HCT116 (cell line): ENCODE measurements at regions not wholly inside any gene's neighbourhood (a gene's known extent, or its start where the extent isn't known, plus 50 kb on each side); places are given as distances from the start of the nearest gene placed in this dataset.

Experiments used
- ATAC-seq: fragments of 200-7000 bp; cut with Tn5 transposase; 2 replicates; pipeline ENCODE4 v1.9.1; 2020; ENCODE audit warnings: mild to moderate bottlenecking, moderate library complexity
- BruUV-seq: library from RNA; stranded (reverse); fragments of 400-500 nt; replicated peaks from 2 replicates; lab custom pipeline; 2021; lab: Mats Ljungman, UMichigan
- CTCF ChIA-PET: fragments of 300-600 bp; sonication (Branson Sonifier 250); formaldehyde crosslinking; loops from one replicate; lab custom pipeline; 2021; ENCODE audit warnings: antibody characterized with exemption; lab: Charles Lee
- POLR2A ChIA-PET: fragments of 300-600, 350-600 bp; sonication (Branson Sonifier 250); formaldehyde crosslinking; loops from one replicate; lab custom pipeline; 2021; ENCODE audit warnings: antibody characterized with exemption; lab: Charles Lee
- RAD21 ChIA-PET, 2 experiments: fragments of 300-600 bp; sonication (Branson Sonifier 250); formaldehyde crosslinking; loops; one replicate each; lab custom pipeline; 2023; ENCODE audit warnings: low total read pairs in 2 of 2; ENCODE audit not compliant: uncharacterized antibody in 2 of 2, unreplicated experiment in 2 of 2, low non-redundant PET in 1 of 2; lab: Charles Lee
- DNase-seq: peaks from one replicate; pipeline ENCODE4 v3.0.0-alpha.2; 2010; ENCODE audit warnings: low read depth, low spot score
- H2AFZ ChIP-seq: fragments of 200-600 bp; shearing (Covaris generic), sonication (generic); 2 replicates; pipeline ENCODE4 v1.6.1; 2017; ENCODE audit warnings: low read depth, mixed run types, mixed read lengths, antibody characterized with exemption, low read length; ENCODE audit not compliant: poor library complexity, severe bottlenecking
- H3K27ac ChIP-seq: 2 replicates; pipeline ENCODE4 v1.5.1; 2012; ENCODE audit warnings: low read depth, low read length
- H3K27me3 ChIP-seq: fragments of 200-600 bp; sonication (generic); 2 replicates; pipeline ENCODE4 v1.6.1; 2016; ENCODE audit warnings: mixed run types, low read length, mixed read lengths; ENCODE audit not compliant: insufficient read depth
- H3K36me3 ChIP-seq, 2 experiments: fragments of 200-500 bp in 1 of 2; fragments of 200-600 bp in 1 of 2; sonication (Bioruptor generic) in 1 of 2; sonication (generic) in 1 of 2; 2 replicates each; pipeline versions ENCODE4 v1.5.1 to v1.6.1; 2014 to 2016; ENCODE audit warnings: low read length in 2 of 2, inconsistent platforms in 1 of 2, mixed read lengths in 1 of 2, mixed run types in 1 of 2; ENCODE audit not compliant: insufficient read depth in 2 of 2, control insufficient read depth in 1 of 2
- H3K4me1 ChIP-seq, 2 experiments: fragments of 200-600 bp in 1 of 2; sonication (generic) in 1 of 2; 2 replicates each; pipeline versions ENCODE4 v1.5.1 to v1.6.1; 2012 to 2017; ENCODE audit warnings: low read length in 2 of 2, inconsistent platforms in 1 of 2, mild to moderate bottlenecking in 1 of 2, mixed read lengths in 1 of 2, mixed run types in 1 of 2, moderate library complexity in 1 of 2; ENCODE audit not compliant: insufficient read depth in 2 of 2, control insufficient read depth in 1 of 2
- H3K4me2 ChIP-seq: fragments of 200-600 bp; sonication (generic); 2 replicates; pipeline ENCODE4 v1.6.1; 2017; ENCODE audit warnings: mixed run types, low read length, mixed read lengths
- H3K4me3 ChIP-seq, 2 experiments: fragments of 200-600 bp in 1 of 2; sonication (generic) in 1 of 2; replicated peaks in 1 of 2; 2 replicates each; pipeline ENCODE4 v1.5.1; 2011 to 2016; ENCODE audit warnings: low read length in 2 of 2, control low read depth in 1 of 2, low read depth in 1 of 2, mild to moderate bottlenecking in 1 of 2, mixed read lengths in 1 of 2, mixed run types in 1 of 2
- H3K79me2 ChIP-seq: fragments of 200-600 bp; sonication (generic); 2 replicates; pipeline ENCODE4 v1.6.1; 2017; ENCODE audit warnings: mild to moderate bottlenecking, mixed run types, low read length, moderate library complexity, mixed read lengths; ENCODE audit not compliant: insufficient read depth
- H3K9ac ChIP-seq: fragments of 200-600 bp; sonication (generic); 2 replicates; pipeline ENCODE4 v1.6.1; 2016; ENCODE audit warnings: low read length, mixed read lengths
- H3K9me2 ChIP-seq: fragments of 200-600 bp; sonication (generic), shearing (Covaris generic); 2 replicates; pipeline ENCODE4 v1.6.1; 2017; ENCODE audit warnings: mixed run types, mild to moderate bottlenecking, moderate library complexity; ENCODE audit not compliant: insufficient read depth
- H3K9me3 ChIP-seq, 2 experiments: fragments of 200-500 bp in 1 of 2; fragments of 200-600 bp in 1 of 2; sonication (Bioruptor generic) in 1 of 2; sonication (generic) in 1 of 2; 2 replicates each; pipeline ENCODE4 v1.6.1; 2014 to 2017; ENCODE audit warnings: low read length in 2 of 2, mixed read lengths in 2 of 2, inconsistent platforms in 1 of 2, low read depth in 1 of 2, mild to moderate bottlenecking in 1 of 2, mixed run types in 1 of 2, moderate library complexity in 1 of 2; ENCODE audit not compliant: control insufficient read depth in 1 of 2, insufficient read depth in 1 of 2
- H4K20me1 ChIP-seq: fragments of 200-600 bp; sonication (generic), shearing (Covaris generic); 2 replicates; pipeline ENCODE4 v1.6.1; 2017; ENCODE audit warnings: mixed run types, mild to moderate bottlenecking, moderate library complexity; ENCODE audit not compliant: insufficient read depth
- EGR1 ChIP-seq: IDR thresholded peaks from 2 replicates; pipeline ENCODE4 v1.6.1; 2012; ENCODE audit warnings: low read depth
- EZH2 ChIP-seq: fragments of 200-600 bp; sonication (generic); IDR thresholded peaks from 2 replicates; pipeline ENCODE4 v1.6.1; 2017; ENCODE audit warnings: antibody characterized with exemption, mixed run types
- EZH2phosphoT487 ChIP-seq: fragments of 200-600 bp; IDR thresholded peaks from 2 replicates; pipeline ENCODE4 v1.6.1; 2018; ENCODE audit warnings: antibody characterized with exemption, borderline replicate concordance
- JUND ChIP-seq: IDR thresholded peaks from 2 replicates; pipeline ENCODE4 v1.6.1; 2012
- POLR2A ChIP-seq: IDR thresholded peaks from 2 replicates; pipeline ENCODE4 v1.7.0; 2011; ENCODE audit warnings: borderline replicate concordance; ENCODE audit not compliant: insufficient read depth, insufficient read length; ENCODE audit errors: extremely low read depth
- POLR2AphosphoS5 ChIP-seq: IDR thresholded peaks from 2 replicates; pipeline ENCODE4 v1.6.1; 2011; ENCODE audit warnings: mild to moderate bottlenecking, low read depth, low read length, moderate library complexity
- RAD21 ChIP-seq: IDR thresholded peaks from 2 replicates; pipeline ENCODE4 v1.6.1; 2012; ENCODE audit warnings: low read depth, mild to moderate bottlenecking
- SIN3A ChIP-seq: IDR thresholded peaks from 2 replicates; pipeline ENCODE4 v1.6.1; 2012; ENCODE audit warnings: low read depth
- SP1 ChIP-seq: IDR thresholded peaks from 2 replicates; pipeline ENCODE4 v1.6.1; 2012; ENCODE audit warnings: low read depth
- SRF ChIP-seq: IDR thresholded peaks from 2 replicates; pipeline ENCODE4 v1.6.1; 2012; ENCODE audit warnings: low read depth
- YY1 ChIP-seq: IDR thresholded peaks from 2 replicates; pipeline ENCODE4 v1.6.1; 2011; ENCODE audit warnings: low read length, low read depth, moderate library complexity, mild to moderate bottlenecking; ENCODE audit not compliant: insufficient replicate concordance; ENCODE audit errors: extremely low read depth
- ZFX ChIP-seq: fragments of 450-650 bp; IDR thresholded peaks from 2 replicates; pipeline ENCODE4 v1.6.1; 2017
- ZNF274 ChIP-seq: fragments of 200-500 bp; sonication (Bioruptor generic); IDR thresholded peaks from 2 replicates; pipeline ENCODE4 v1.6.1; 2014; ENCODE audit warnings: mild to moderate bottlenecking, low read depth, low read length, inconsistent platforms
- intact Hi-C: fragments of 100-400 bp; cut with micrococcal nuclease; formaldehyde crosslinking; loops from 2 replicates; pipeline ENCODE4 v1.10.0; 2022
- TF ChIP-seq, protein P1 (sequence below): IDR thresholded peaks from 2 replicates; pipeline ENCODE4 v1.6.1; 2012
- TF ChIP-seq, protein P2 (sequence below), 3 experiments: fragments of 200-600 bp in 1 of 3; sonication (generic) in 1 of 3; IDR thresholded peaks in 2 of 3; conservative IDR thresholded peaks in 1 of 3; 2 replicates each; pipeline ENCODE4 v1.5.1; 2012 to 2017; ENCODE audit warnings: low read depth in 2 of 3, low read length in 2 of 3, antibody characterized with exemption in 1 of 3, borderline replicate concordance in 1 of 3, control low read depth in 1 of 3, mild to moderate bottlenecking in 1 of 3, mixed read lengths in 1 of 3, mixed run types in 1 of 3, moderate library complexity in 1 of 3; ENCODE audit not compliant: insufficient read depth in 1 of 3

DNA sequence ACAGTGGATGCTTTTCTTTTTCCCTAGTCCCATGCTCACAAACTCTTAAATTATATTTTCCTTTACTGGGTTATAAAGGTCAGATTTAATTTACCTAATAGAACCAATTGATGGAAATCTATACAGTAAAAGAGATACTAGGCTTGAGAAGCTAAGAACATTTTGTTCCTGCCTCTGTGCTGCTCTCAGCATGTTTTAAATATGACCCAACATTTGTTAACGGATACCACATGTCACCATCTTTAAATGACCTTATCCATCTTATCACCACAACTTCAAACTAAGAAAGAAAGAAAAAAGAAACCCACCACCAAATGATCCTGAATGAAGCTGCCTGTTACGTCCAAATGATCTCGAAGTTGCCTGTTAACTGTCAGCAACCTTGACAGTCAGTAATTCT lies 334.7 kb upstream of the ZNF608 start:
- ChIA-PET RAD21 (no interaction called here), CTCF (no interaction called here), POLR2A (no interaction called here)
- Histone ChIP-seq H3K79me2 (no peaks in the 10 kb centered on the region), H3K27me3 (no peaks in the 10 kb centered on the region), H3K4me2 (no peak overlapping the region), H2AFZ (no peak overlapping the region), H3K9me2 (no peaks in the 10 kb centered on the region), H3K9me3 (no peaks in the 10 kb centered on the region), H3K4me3 (no peak overlapping the region), H3K27ac (no peak overlapping the region), H3K4me1 (no peaks in the 10 kb centered on the region), H3K36me3 (no peaks in the 10 kb centered on the region), H4K20me1 (no peaks in the 10 kb centered on the region), H3K9ac (no peak overlapping the region)
- BruUV-seq = no TSS peak
- DNase-seq = no peak
- intact Hi-C loops = no loop called here
- ATAC-seq = no peak
- TF ChIP-seq, protein P1, sequence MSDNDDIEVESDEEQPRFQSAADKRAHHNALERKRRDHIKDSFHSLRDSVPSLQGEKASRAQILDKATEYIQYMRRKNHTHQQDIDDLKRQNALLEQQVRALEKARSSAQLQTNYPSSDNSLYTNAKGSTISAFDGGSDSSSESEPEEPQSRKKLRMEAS = no peak
- TF ChIP-seq, protein P2, sequence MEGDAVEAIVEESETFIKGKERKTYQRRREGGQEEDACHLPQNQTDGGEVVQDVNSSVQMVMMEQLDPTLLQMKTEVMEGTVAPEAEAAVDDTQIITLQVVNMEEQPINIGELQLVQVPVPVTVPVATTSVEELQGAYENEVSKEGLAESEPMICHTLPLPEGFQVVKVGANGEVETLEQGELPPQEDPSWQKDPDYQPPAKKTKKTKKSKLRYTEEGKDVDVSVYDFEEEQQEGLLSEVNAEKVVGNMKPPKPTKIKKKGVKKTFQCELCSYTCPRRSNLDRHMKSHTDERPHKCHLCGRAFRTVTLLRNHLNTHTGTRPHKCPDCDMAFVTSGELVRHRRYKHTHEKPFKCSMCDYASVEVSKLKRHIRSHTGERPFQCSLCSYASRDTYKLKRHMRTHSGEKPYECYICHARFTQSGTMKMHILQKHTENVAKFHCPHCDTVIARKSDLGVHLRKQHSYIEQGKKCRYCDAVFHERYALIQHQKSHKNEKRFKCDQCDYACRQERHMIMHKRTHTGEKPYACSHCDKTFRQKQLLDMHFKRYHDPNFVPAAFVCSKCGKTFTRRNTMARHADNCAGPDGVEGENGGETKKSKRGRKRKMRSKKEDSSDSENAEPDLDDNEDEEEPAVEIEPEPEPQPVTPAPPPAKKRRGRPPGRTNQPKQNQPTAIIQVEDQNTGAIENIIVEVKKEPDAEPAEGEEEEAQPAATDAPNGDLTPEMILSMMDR (IDR thresholded peaks at IDR 0.05 in 2 of 3, conservative IDR thresholded peaks at IDR 0.05 in 1 of 3; ENCODE audit: borderline replicate concordance in 1 of 3, insufficient read depth in 1 of 3, low read depth in 2 of 3, low read length in 2 of 3) = no peak
- no peak for TF ChIP-seq POLR2AphosphoS5
- TF ChIP-seq SIN3A = no peak
- no peak for TF ChIP-seq RAD21
- TF ChIP-seq POLR2A = no peak
- no peak for TF ChIP-seq JUND
- TF ChIP-seq ZNF274 = no peak
- TF ChIP-seq ZFX = no peak
- no peak for TF ChIP-seq EZH2

DNA sequence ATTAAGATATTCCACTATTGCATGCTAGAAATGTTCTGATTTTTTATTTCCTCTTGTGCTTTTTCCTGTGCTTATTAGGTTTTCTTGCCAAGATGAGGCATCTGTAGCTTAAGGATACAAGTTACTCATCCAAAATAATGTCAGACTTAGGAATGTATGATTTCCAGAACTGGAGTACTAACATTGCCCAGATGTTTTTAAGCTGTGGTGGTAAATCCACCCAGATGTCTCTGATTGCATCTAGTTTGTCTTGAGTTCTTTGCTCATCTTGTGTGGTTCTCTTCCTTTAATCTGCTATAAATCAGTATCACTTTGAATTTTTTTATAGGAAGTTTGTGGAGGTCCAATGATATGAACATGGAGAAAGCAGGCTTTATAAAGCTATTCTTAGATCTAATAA lies 337.5 kb upstream of the ZNF608 start:
- no peak overlapping the region for H3K27ac ChIP-seq
- H3K27me3 ChIP-seq = no peaks in the 10 kb centered on the region
- ATAC-seq (no peak), DNase-seq (no peak)
- no peak overlapping the region for H3K4me2 ChIP-seq
- BruUV-seq = no TSS peak
- H3K9me3 ChIP-seq = no peaks in the 10 kb centered on the region
- no peaks in the 10 kb centered on the region for H3K36me3 ChIP-seq
- intact Hi-C loops = no loop called here
- ChIA-PET POLR2A (no interaction called here), CTCF (no interaction called here)
- H4K20me1 ChIP-seq = no peaks in the 10 kb centered on the region
- H3K9ac ChIP-seq = no peak overlapping the region
- TF ChIP-seq SP1 (no peak), EGR1 (no peak), ZFX (no peak), YY1 (no peak), EZH2phosphoT487 (no peak), SRF (no peak)
- TF ChIP-seq, protein P1 = no peak
- TF ChIP-seq, all 23 proteins: peak for 0
- Histone ChIP-seq H3K4me3 (no peak overlapping the region), H3K79me2 (no peaks in the 10 kb centered on the region), H2AFZ (no peak overlapping the region), H3K9me2 (no peaks in the 10 kb centered on the region), H3K4me1 (no peaks in the 10 kb centered on the region)
- RAD21 ChIA-PET = no interaction called here
